GM12875 (cell line): ENCODE measurements at regions not wholly inside any gene's neighbourhood (a gene's known extent, or its start where the extent isn't known, plus 50 kb on each side); places are given as distances from the start of the nearest gene placed in this dataset.

Source experiments
- H3K4me3 ChIP-seq: one replicate; pipeline ENCODE4 v1.5.1; 2011; ENCODE audit warnings: low read depth, low read length, control low read depth
- TF ChIP-seq, protein P1 (sequence below): IDR thresholded peaks from 2 replicates; pipeline ENCODE4 v1.5.1; 2011; ENCODE audit warnings: low read depth, mild to moderate bottlenecking, control low read depth, inconsistent platforms, low read length, moderate library complexity, borderline replicate concordance; ENCODE audit not compliant: insufficient read depth

DNA sequence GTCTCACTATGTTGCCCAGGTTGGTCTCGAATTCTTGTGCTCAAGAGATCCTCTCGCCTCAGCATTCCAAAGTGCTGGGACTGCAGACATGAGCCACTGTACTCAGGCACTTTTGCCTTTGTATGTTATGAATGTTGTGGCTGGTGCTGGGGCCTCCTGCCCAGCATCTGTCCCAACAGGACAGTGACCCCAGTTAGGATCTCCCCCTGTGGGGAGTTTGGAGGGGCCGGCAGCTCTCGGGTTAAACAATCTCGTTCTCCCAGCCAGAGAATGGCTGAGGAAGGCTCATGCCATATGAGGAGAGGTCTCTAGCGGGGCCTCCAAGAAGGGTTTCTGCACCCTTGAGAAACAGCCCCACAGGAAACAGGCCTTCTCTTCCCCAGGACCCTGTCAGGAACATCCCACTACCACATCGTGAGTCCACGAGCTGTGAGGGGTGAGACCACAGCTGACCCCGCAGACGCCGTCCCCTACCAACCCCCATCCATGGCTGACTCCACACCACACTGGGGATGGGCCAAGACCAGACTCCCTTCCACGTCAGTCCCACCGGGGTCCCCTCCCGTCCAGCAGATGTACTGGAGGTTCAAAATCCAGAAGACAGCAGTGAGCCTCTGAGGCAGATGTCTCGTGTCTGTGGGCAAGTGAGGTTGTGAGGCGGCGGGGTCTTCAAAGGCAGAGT, 54.1 kb downstream of the SHANK2 start:
- no peak overlapping the region for H3K4me3 ChIP-seq
- TF ChIP-seq, protein P1, sequence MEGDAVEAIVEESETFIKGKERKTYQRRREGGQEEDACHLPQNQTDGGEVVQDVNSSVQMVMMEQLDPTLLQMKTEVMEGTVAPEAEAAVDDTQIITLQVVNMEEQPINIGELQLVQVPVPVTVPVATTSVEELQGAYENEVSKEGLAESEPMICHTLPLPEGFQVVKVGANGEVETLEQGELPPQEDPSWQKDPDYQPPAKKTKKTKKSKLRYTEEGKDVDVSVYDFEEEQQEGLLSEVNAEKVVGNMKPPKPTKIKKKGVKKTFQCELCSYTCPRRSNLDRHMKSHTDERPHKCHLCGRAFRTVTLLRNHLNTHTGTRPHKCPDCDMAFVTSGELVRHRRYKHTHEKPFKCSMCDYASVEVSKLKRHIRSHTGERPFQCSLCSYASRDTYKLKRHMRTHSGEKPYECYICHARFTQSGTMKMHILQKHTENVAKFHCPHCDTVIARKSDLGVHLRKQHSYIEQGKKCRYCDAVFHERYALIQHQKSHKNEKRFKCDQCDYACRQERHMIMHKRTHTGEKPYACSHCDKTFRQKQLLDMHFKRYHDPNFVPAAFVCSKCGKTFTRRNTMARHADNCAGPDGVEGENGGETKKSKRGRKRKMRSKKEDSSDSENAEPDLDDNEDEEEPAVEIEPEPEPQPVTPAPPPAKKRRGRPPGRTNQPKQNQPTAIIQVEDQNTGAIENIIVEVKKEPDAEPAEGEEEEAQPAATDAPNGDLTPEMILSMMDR, result no peak

DNA sequence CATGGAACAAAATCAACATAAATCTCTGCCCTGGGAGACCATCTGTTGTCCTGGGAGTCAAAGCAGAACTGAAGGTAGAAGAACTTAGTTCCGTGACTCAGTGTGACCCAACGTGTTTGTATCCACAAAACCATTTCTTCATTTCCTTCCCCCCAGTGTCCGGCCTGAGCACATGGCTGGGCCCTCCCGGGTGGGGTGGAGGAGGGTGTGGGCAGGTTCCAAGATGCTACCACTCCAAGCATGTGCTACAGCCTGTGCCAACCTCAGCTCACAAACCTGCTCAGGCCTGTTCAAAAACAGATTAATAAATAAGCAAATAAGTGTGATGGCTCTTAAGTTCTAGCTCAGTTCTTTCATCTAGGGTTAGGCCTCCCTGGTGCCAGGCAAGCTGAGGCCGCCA, 55.3 kb downstream of the SHANK2 start:
- H3K4me3 ChIP-seq, result no peak overlapping the region
- TF ChIP-seq, protein P1, result no peak

DNA sequence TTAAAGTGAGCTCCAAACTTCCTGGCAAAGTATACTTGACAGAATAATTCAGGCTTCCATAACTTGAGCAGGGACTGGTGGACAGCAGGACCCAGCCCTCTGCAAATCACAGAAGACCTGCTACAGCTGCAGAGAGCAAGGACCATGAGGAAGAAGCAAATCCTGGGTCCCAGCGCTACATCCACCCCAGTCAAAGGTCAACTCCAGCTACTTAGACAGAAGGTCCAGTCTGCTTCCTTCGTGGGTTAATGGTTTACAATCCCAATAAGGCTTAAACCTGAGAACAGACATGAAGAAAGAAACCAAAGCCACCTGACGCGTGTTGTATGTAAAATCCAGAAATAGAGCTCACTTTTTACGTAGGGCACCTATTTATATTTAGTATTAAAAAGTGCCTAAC, 57.7 kb downstream of the SHANK2 start:
- TF ChIP-seq, protein P1, result no peak

DNA sequence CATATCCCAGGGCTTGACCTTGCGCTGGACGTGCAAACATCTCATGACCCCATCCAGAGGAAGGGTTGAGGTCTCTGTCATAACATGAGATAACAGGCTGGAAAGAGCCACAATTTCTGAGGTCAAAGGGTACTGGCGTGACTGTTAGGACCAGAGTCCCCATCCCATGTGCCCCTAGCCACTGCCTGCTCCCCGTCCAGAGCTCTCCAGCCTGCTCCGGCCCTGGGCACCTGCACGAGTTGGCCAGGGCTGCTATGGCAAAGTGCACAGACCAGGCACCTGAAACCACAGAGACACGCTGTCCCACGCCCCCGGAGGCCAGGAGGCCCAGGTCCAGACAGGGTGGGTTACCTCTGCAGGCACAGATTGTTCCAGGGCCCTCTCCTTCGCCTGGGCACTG, 58.9 kb downstream of the SHANK2 start:
- TF ChIP-seq, protein P1, result no peak
- no peak overlapping the region for H3K4me3 ChIP-seq

More for the DNA sequence above, 57.7 kb downstream of the SHANK2 start:
- H3K4me3 ChIP-seq, result no peak overlapping the region

DNA sequence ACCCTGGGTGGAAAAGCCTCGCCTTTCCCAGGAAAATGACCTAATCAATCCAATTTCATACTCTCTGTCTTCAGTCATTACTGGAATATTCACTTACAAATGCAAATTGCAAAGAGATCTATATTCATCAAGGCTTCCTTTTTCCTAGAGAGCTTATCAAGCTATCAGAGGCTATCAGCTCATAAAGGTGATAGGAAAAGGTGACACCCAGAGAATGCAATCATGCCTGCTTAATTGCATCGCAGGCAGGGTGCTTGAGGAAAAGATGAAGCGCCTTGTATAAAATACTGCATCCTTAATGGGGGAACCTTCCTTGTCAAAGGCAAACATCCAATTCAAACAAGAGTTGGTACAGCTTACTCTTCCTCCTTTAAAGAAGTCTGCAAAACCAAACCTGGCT, 59.7 kb downstream of the SHANK2 start:
- no peak overlapping the region for H3K4me3 ChIP-seq
- TF ChIP-seq, protein P1, result no peak

DNA sequence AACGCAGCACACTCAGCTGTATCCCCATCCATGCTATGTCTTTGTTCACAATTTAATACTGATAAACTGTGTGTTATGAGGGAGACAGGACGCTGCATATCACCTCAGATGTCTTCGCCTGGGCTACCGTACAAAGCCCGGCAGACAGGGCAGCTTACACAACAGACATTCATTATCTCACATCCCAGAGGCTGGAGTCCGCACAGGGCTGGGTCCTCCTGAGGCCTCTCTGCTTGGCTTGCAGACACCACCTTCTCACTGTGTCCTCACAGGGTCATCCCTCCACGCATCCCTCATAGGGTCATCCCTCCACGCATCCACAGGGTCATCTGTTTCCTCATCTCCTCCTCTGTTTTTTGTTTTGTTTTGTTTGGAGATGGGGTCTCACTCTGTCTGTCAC, 61.2 kb downstream of the SHANK2 start:
- H3K4me3 ChIP-seq, result no peak overlapping the region
- TF ChIP-seq, protein P1, result no peak

DNA sequence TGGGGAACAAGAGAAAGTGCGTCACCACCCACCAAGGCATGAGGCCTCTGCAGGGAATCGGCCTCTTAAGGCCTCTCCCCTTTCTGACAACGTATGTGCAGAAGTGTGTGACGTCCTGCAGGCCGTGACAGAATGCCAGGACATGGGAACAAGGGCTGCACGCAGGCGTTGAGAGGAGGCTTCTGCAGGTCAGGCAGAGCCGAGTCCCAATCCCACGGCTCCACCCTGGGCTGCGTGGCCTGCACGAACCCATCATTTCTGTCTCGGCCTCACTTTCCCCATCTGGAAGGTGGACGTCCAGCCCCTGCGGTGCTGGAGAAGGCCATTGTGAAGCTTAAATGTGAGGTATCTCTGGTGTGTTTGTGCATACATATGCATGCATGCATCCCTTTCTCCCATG, 61.8 kb downstream of the SHANK2 start:
- TF ChIP-seq, protein P1, result no peak
- no peak overlapping the region for H3K4me3 ChIP-seq
